Prostate gland (tissue), 2 donors: ENCODE measurements at regions not wholly inside any gene's neighbourhood (a gene's known extent, or its start where the extent isn't known, plus 50 kb on each side); places are given as distances from the start of the nearest gene placed in this dataset.

ENCODE experiments used
- POLR2A ChIP-seq: fragments of 450-650 bp; IDR thresholded peaks from one replicate; pipeline ENCODE4 v1.6.1; 2016; ENCODE audit warnings: antibody characterized with exemption, mild to moderate bottlenecking
- POLR2AphosphoS5 ChIP-seq: sonication (generic); formaldehyde crosslinking; IDR thresholded peaks from one replicate; pipeline ENCODE4 v1.6.1; 2017; ENCODE audit warnings: antibody characterized with exemption
- TF ChIP-seq, protein P1 (sequence below), 4 experiments: fragments of 200-600 bp in 2 of 4; fragments of 450-650 bp in 2 of 4; sonication (generic) in 2 of 4; IDR thresholded peaks; 1 replicate in 3 of 4; 2 replicates in 1 of 4; pipeline ENCODE4 v1.5.1; 2016 to 2019; ENCODE audit warnings: antibody characterized with exemption in 4 of 4, mild to moderate bottlenecking in 2 of 4, moderate library complexity in 2 of 4

DNA sequence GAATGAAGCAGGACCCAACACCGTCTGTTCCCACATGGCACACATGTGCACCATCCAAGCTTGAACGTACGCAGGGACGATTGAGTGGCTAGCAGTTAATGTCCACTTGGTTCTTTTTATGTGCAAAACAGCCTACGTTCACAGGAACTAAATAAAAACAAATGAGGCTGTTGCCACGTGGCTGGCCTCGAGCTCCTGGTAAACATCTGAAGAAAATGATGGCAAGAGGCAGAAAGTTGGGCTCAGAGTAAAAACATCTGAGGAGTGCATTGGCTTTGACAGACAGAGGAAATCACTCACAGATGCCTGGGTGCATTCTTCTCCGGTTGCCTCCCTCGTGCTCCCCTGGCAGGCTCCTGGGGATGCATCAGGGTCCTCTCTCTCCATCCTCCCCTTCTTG is 177.9 kb downstream of the NRP2 start:
- TF ChIP-seq, protein P1, sequence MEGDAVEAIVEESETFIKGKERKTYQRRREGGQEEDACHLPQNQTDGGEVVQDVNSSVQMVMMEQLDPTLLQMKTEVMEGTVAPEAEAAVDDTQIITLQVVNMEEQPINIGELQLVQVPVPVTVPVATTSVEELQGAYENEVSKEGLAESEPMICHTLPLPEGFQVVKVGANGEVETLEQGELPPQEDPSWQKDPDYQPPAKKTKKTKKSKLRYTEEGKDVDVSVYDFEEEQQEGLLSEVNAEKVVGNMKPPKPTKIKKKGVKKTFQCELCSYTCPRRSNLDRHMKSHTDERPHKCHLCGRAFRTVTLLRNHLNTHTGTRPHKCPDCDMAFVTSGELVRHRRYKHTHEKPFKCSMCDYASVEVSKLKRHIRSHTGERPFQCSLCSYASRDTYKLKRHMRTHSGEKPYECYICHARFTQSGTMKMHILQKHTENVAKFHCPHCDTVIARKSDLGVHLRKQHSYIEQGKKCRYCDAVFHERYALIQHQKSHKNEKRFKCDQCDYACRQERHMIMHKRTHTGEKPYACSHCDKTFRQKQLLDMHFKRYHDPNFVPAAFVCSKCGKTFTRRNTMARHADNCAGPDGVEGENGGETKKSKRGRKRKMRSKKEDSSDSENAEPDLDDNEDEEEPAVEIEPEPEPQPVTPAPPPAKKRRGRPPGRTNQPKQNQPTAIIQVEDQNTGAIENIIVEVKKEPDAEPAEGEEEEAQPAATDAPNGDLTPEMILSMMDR (IDR thresholded peaks at IDR 0.05), result no peak
- TF ChIP-seq POLR2AphosphoS5, result no peak
- no peak for TF ChIP-seq POLR2A
